HL-60 (cell line): ENCODE measurements at regions not wholly inside any gene's neighbourhood (a gene's known extent, or its start where the extent isn't known, plus 50 kb on each side); places are given as distances from the start of the nearest gene placed in this dataset.

Source experiments
- DNase-seq, 2 experiments: peaks; one replicate each; pipeline ENCODE4 v3.0.0-alpha.2; 2010 to 2020; ENCODE audit warnings: low read depth in 1 of 2, low spot score in 1 of 2
- H3K27ac ChIP-seq: fragments of 250-450 bp; sonication (Bioruptor Pico); replicated peaks from 2 replicates; pipeline ENCODE4 v1.5.1; 2020; ENCODE audit warnings: mild to moderate bottlenecking, moderate library complexity
- H3K27me3 ChIP-seq: fragments of 250-450 bp; sonication (Bioruptor Pico); 2 replicates; pipeline ENCODE4 v1.5.1; 2021; ENCODE audit warnings: mild to moderate bottlenecking, moderate library complexity; ENCODE audit not compliant: insufficient read depth, poor library complexity, severe bottlenecking
- H3K4me3 ChIP-seq: replicated peaks from 2 replicates; pipeline ENCODE4 v1.5.1; 2011; ENCODE audit warnings: mild to moderate bottlenecking, control low read depth, low read length; ENCODE audit not compliant: insufficient read depth
- GABPA ChIP-seq: IDR thresholded peaks from 2 replicates; pipeline ENCODE4 v1.6.1; 2012; ENCODE audit warnings: low read depth
- POLR2AphosphoS5 ChIP-seq: IDR thresholded peaks from 2 replicates; pipeline ENCODE4 v1.6.1; 2012; ENCODE audit warnings: low read depth
- SPI1 ChIP-seq: IDR thresholded peaks from 2 replicates; pipeline ENCODE4 v1.6.1; 2012; ENCODE audit warnings: low read depth, mild to moderate bottlenecking, borderline replicate concordance
- TF ChIP-seq, protein P1 (sequence below): IDR thresholded peaks from 2 replicates; pipeline ENCODE4 v1.6.1; 2012; ENCODE audit warnings: low read depth; ENCODE audit not compliant: insufficient replicate concordance
- TF ChIP-seq, protein P2 (sequence below): IDR thresholded peaks from one replicate; pipeline ENCODE4 v1.5.1; 2011; ENCODE audit warnings: low read length, control low read depth, inconsistent platforms; ENCODE audit not compliant: insufficient read depth

DNA sequence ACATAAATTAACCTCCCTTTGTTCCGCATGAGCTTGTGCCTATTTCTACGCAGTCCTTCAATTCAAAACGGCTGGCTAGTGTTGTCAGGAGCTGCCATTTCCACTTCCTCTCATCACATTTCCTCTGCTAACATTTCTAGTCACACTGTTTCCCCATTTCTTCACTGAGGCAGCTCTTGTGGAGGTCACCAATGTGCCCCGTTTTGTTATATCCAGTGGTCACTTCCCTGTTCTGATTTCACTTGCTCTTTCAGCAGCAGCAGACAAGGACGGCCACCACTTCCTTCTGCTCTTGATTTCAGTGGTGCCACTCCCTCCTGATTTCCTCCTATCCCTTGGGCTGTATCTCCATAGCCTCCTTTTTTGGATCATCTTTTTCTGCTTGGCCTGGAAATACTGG is 64.8 kb upstream of the SEC61G start:
- TF ChIP-seq GABPA: no peak
- TF ChIP-seq, protein P1, sequence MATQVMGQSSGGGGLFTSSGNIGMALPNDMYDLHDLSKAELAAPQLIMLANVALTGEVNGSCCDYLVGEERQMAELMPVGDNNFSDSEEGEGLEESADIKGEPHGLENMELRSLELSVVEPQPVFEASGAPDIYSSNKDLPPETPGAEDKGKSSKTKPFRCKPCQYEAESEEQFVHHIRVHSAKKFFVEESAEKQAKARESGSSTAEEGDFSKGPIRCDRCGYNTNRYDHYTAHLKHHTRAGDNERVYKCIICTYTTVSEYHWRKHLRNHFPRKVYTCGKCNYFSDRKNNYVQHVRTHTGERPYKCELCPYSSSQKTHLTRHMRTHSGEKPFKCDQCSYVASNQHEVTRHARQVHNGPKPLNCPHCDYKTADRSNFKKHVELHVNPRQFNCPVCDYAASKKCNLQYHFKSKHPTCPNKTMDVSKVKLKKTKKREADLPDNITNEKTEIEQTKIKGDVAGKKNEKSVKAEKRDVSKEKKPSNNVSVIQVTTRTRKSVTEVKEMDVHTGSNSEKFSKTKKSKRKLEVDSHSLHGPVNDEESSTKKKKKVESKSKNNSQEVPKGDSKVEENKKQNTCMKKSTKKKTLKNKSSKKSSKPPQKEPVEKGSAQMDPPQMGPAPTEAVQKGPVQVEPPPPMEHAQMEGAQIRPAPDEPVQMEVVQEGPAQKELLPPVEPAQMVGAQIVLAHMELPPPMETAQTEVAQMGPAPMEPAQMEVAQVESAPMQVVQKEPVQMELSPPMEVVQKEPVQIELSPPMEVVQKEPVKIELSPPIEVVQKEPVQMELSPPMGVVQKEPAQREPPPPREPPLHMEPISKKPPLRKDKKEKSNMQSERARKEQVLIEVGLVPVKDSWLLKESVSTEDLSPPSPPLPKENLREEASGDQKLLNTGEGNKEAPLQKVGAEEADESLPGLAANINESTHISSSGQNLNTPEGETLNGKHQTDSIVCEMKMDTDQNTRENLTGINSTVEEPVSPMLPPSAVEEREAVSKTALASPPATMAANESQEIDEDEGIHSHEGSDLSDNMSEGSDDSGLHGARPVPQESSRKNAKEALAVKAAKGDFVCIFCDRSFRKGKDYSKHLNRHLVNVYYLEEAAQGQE: no peak
- TF ChIP-seq, protein P2, sequence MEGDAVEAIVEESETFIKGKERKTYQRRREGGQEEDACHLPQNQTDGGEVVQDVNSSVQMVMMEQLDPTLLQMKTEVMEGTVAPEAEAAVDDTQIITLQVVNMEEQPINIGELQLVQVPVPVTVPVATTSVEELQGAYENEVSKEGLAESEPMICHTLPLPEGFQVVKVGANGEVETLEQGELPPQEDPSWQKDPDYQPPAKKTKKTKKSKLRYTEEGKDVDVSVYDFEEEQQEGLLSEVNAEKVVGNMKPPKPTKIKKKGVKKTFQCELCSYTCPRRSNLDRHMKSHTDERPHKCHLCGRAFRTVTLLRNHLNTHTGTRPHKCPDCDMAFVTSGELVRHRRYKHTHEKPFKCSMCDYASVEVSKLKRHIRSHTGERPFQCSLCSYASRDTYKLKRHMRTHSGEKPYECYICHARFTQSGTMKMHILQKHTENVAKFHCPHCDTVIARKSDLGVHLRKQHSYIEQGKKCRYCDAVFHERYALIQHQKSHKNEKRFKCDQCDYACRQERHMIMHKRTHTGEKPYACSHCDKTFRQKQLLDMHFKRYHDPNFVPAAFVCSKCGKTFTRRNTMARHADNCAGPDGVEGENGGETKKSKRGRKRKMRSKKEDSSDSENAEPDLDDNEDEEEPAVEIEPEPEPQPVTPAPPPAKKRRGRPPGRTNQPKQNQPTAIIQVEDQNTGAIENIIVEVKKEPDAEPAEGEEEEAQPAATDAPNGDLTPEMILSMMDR: no peak
- TF ChIP-seq SPI1: peak; percentile 73; the same call in 1 of the 2 replicates
- TF ChIP-seq POLR2AphosphoS5: no peak
- DNase-seq: peak in 1 of 2 experiments; percentile 29
- Histone ChIP-seq H3K27ac (no peak overlapping the region), H3K4me3 (no peak overlapping the region), H3K27me3 (no peaks in the 10 kb centered on the region)

DNA sequence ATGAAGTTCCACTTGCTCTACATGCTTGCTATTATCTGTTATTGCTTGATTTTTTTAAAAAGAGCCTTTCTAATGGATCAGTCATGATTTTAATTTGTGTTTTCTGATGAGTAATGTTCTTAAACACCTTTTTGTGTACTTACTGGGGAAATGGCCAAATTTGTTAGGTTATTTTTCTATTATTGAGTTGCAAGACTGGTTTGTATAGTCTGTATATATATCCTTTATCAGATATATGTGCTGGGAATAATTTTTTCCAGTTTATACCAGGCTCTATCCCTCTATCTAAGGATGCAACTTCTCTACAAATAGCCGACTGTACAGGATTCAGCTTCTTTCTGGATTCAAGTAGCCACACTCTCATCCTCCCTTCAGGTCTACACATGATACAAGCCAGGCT is 65.6 kb upstream of the SEC61G start:
- no peak overlapping the region for H3K4me3 ChIP-seq
- H3K27me3 ChIP-seq: no peaks in the 10 kb centered on the region
- no peak for TF ChIP-seq GABPA
- TF ChIP-seq, protein P2: no peak
- no peak for TF ChIP-seq POLR2AphosphoS5
- DNase-seq: no peak
- H3K27ac ChIP-seq: no peak overlapping the region

DNA sequence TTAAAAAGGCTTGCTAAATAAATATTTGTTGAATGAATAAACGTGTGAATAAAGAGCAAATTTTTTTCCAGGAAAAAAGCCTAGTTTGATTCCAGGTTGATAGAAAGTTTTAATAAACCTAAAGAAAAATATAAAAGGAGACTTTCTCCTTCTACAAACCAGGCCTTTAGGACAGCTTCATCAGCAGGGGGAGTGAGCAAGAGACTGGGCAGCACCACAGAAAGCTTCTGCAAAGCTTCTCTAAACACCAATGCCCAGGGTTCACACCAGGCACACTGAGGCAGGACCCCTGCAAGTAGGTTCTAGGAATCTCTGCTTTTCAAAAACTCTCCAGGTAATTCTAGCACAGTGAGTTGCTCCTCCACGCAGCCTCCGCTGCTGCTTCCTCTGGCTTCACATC is 66.4 kb upstream of the SEC61G start:
- no peak for TF ChIP-seq SPI1
- DNase-seq: no peak
- Histone ChIP-seq H3K4me3 (no peak overlapping the region), H3K27ac (no peak overlapping the region), H3K27me3 (no peaks in the 10 kb centered on the region)

GRCh38 chr7:54827734-54828133 is 68.7 kb upstream of the SEC61G start:
- DNase-seq: no peak
- no peaks in the 10 kb centered on the region for H3K27me3 ChIP-seq
- H3K4me3 ChIP-seq: no peak overlapping the region
- H3K27ac ChIP-seq: no peak overlapping the region
- TF ChIP-seq GABPA (no peak), SPI1 (peak; percentile 77; the same call in 1 of the 2 replicates)

- H3K27ac ChIP-seq: no peak overlapping the region
- no peak for TF ChIP-seq SPI1
- TF ChIP-seq GABPA: no peak
- TF ChIP-seq POLR2AphosphoS5: no peak
- TF ChIP-seq, protein P1: no peak
- TF ChIP-seq, protein P2: no peak
- no peak for DNase-seq
Measured at GRCh38 chr7:54831046-54831643, 72.1 kb upstream of the SEC61G start.

More at GRCh38 chr7:54831046-54831643, 72.1 kb upstream of the SEC61G start:
- no peak overlapping the region for H3K4me3 ChIP-seq
- no peaks in the 10 kb centered on the region for H3K27me3 ChIP-seq
